MM.1S (cell line): ENCODE measurements at regions not wholly inside any gene's neighbourhood (a gene's known extent, or its start where the extent isn't known, plus 50 kb on each side); places are given as distances from the start of the nearest gene placed in this dataset.

Source experiments
- DNase-seq: peaks from one replicate; pipeline ENCODE4 v3.0.0-alpha.2; 2015
- H2AFZ ChIP-seq: fragments of 300-600 bp; sonication (generic); 2 replicates; pipeline ENCODE4 v1.6.0; 2016; ENCODE audit warnings: antibody characterized with exemption, low read length
- H3F3A ChIP-seq: fragments of 300-600 bp; sonication (generic); 2 replicates; pipeline ENCODE4 v1.6.1; 2016; ENCODE audit warnings: mild to moderate bottlenecking, antibody characterized with exemption, low read length, moderate library complexity, mixed read lengths; ENCODE audit not compliant: insufficient read depth
- H3K27ac ChIP-seq: fragments of 300-600 bp; sonication (generic); 2 replicates; pipeline ENCODE4 v1.5.1; 2016; ENCODE audit warnings: mild to moderate bottlenecking, low read length
- H3K27me3 ChIP-seq: fragments of 300-600 bp; sonication (generic); replicated peaks from 2 replicates; pipeline ENCODE4 v1.6.0; 2016; ENCODE audit warnings: low read length; ENCODE audit not compliant: insufficient read depth
- H3K36me3 ChIP-seq: fragments of 300-600 bp; sonication (generic); replicated peaks from 2 replicates; pipeline ENCODE4 v1.6.1; 2016; ENCODE audit warnings: mild to moderate bottlenecking, low read length, mixed read lengths; ENCODE audit not compliant: insufficient read depth
- H3K4me1 ChIP-seq: fragments of 300-600 bp; sonication (generic); 2 replicates; pipeline ENCODE4 v1.6.1; 2016; ENCODE audit warnings: low read length, mixed read lengths
- H3K4me2 ChIP-seq: fragments of 300-600 bp; sonication (generic); 2 replicates; pipeline ENCODE4 v1.6.0; 2016; ENCODE audit warnings: low read depth, low read length
- H3K4me3 ChIP-seq: fragments of 300-600 bp; sonication (generic); 2 replicates; pipeline ENCODE4 v1.5.1; 2016; ENCODE audit warnings: low read length, mixed read lengths
- H3K79me2 ChIP-seq: fragments of 300-600 bp; sonication (generic); 2 replicates; pipeline ENCODE4 v1.6.1; 2016; ENCODE audit warnings: mixed run types, low read length, mixed read lengths
- H3K9ac ChIP-seq: fragments of 300-600 bp; sonication (generic); 2 replicates; pipeline ENCODE4 v1.6.1; 2016; ENCODE audit warnings: low read length, mixed read lengths
- H3K9me2 ChIP-seq: fragments of 300-600 bp; sonication (generic); replicated peaks from 2 replicates; pipeline ENCODE4 v1.6.1; 2016; ENCODE audit warnings: mild to moderate bottlenecking, low read length, mixed read lengths; ENCODE audit not compliant: insufficient read depth
- H3K9me3 ChIP-seq: fragments of 300-600 bp; sonication (generic); replicated peaks from 2 replicates; pipeline ENCODE4 v1.6.1; 2016; ENCODE audit warnings: mild to moderate bottlenecking, low read length, mixed read lengths; ENCODE audit not compliant: insufficient read depth
- H4K20me1 ChIP-seq: fragments of 300-600 bp; sonication (generic); 2 replicates; pipeline ENCODE4 v1.6.1; 2016; ENCODE audit warnings: mild to moderate bottlenecking, low read length, moderate library complexity, mixed read lengths; ENCODE audit not compliant: insufficient read depth
- EZH2 ChIP-seq: fragments of 300-600 bp; sonication (generic); optimal IDR thresholded peaks from 2 replicates; pipeline ENCODE3; 2017; ENCODE audit warnings: low read depth, mild to moderate bottlenecking, antibody characterized with exemption, low read length, mixed read lengths
- EZH2phosphoT487 ChIP-seq: fragments of 300-600 bp; sonication (generic); IDR thresholded peaks from 2 replicates; pipeline ENCODE4 v1.6.1; 2018; ENCODE audit warnings: antibody characterized with exemption, low read length
- TF ChIP-seq, protein P1 (sequence below): fragments of 300-600 bp; sonication (generic); IDR thresholded peaks from 2 replicates; pipeline ENCODE4 v1.5.1; 2016; ENCODE audit warnings: antibody characterized with exemption, low read length, mixed read lengths

DNA sequence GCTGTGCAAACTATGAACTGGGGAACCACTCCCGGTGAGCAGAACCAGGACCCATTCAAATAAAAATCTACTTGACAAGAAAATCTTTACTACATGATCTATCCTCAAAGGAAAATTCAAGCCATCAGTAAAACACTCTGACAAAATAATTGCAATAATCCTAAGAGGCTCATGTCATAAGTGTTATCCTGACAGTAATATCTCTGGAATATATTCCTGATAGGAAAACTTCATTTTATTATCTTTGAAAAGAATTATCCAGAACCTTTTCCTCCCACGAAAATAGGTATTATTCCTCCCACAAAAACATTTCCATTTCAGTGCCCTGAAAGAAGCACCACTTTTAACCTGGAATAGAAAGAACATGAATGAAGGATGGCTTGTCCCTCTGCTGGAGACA is 357.7 kb upstream of the PCDH7 start:
- no peaks in the 10 kb centered on the region for H3K79me2 ChIP-seq
- no peaks in the 10 kb centered on the region for H3K4me1 ChIP-seq
- H3K9ac ChIP-seq: no peak overlapping the region
- H3K27me3 ChIP-seq: no peaks in the 10 kb centered on the region
- no peaks in the 10 kb centered on the region for H3K9me3 ChIP-seq
- no peak overlapping the region for H2AFZ ChIP-seq
- H3K9me2 ChIP-seq: no peaks in the 10 kb centered on the region
- TF ChIP-seq EZH2 (no peak), EZH2phosphoT487 (no peak)
- TF ChIP-seq, protein P1, sequence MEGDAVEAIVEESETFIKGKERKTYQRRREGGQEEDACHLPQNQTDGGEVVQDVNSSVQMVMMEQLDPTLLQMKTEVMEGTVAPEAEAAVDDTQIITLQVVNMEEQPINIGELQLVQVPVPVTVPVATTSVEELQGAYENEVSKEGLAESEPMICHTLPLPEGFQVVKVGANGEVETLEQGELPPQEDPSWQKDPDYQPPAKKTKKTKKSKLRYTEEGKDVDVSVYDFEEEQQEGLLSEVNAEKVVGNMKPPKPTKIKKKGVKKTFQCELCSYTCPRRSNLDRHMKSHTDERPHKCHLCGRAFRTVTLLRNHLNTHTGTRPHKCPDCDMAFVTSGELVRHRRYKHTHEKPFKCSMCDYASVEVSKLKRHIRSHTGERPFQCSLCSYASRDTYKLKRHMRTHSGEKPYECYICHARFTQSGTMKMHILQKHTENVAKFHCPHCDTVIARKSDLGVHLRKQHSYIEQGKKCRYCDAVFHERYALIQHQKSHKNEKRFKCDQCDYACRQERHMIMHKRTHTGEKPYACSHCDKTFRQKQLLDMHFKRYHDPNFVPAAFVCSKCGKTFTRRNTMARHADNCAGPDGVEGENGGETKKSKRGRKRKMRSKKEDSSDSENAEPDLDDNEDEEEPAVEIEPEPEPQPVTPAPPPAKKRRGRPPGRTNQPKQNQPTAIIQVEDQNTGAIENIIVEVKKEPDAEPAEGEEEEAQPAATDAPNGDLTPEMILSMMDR: no peak
- DNase-seq: no peak
- H4K20me1 ChIP-seq: no peaks in the 10 kb centered on the region
- no peak overlapping the region for H3K27ac ChIP-seq
- no peaks in the 10 kb centered on the region for H3F3A ChIP-seq
- H3K36me3 ChIP-seq: no peaks in the 10 kb centered on the region
- H3K4me3 ChIP-seq: no peak overlapping the region
- H3K4me2 ChIP-seq: no peak overlapping the region

DNA sequence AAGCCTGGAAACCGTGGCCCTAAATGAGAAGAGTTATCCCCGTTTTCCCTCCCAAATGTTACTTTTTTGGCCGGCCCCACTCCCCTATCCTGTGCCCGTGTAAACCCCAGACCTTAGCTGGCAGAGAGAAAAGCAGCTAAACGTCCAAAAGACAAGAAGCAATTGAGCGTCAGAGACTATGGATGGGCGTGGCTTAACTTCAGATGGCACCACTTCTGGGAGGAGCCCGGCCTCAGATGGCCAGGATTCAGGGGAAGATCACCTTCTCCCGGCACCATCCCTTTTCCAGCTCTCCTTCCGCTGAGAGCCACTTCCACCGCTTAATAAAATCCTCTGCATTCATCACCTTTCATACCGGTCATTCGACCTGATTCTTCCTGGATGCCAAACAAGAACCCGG is 350.1 kb upstream of the PCDH7 start:
- Histone ChIP-seq H3K9ac (no peak overlapping the region), H3F3A (no peaks in the 10 kb centered on the region), H4K20me1 (no peaks in the 10 kb centered on the region), H3K27ac (no peak overlapping the region), H3K9me2 (no peaks in the 10 kb centered on the region), H2AFZ (no peak overlapping the region), H3K4me3 (no peak overlapping the region), H3K79me2 (no peaks in the 10 kb centered on the region), H3K27me3 (no peaks in the 10 kb centered on the region), H3K36me3 (no peaks in the 10 kb centered on the region), H3K9me3 (no peaks in the 10 kb centered on the region), H3K4me2 (no peak overlapping the region), H3K4me1 (no peaks in the 10 kb centered on the region)
- DNase-seq: no peak
- TF ChIP-seq EZH2: no peak
- no peak for TF ChIP-seq EZH2phosphoT487
- TF ChIP-seq, protein P1: no peak

DNA sequence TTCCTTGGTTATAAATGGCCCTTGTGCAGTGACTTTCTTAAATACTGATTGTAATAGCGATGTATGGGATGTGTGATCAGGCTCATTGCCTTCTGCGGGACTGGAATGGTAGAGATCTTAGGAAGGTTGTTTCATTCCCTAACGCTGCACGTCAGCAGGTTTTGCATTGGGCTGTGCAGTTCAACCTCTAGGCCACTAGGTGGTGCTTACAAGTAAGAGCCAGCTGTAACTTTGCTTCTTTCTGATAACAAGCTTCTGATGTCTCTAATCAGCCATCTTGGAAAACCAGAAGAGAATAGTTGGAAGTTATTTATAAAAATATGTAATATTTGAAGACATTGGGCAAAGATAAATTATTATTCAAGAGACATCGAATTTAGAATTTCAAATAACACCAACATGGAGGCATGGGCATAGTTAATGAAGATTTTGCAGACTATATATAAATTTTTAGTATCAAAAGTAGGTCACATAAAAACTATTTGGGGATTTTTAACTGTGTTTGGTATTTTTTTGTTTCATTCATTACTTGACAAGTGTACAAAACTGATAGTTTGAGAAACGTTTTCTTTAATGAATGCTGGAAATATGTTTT is 339.7 kb upstream of the PCDH7 start:
- Histone ChIP-seq H3K4me2 (peak overlapping the region; percentile 64; the same call in 1 of the 2 replicates), H3K36me3 (no peaks in the 10 kb centered on the region), H3K79me2 (no peaks in the 10 kb centered on the region), H2AFZ (peak overlapping the region; percentile 37), H3K9me3 (no peaks in the 10 kb centered on the region), H3K27ac (no peak overlapping the region), H4K20me1 (no peaks in the 10 kb centered on the region), H3K4me3 (peak overlapping the region; percentile 40; the same call in 1 of the 2 replicates), H3K4me1 (no peaks in the 10 kb centered on the region; the same call in 1 of the 2 replicates), H3K27me3 (no peaks in the 10 kb centered on the region), H3F3A (no peaks in the 10 kb centered on the region), H3K9me2 (no peaks in the 10 kb centered on the region), H3K9ac (0 out of 2 replicates have a peak overlapping the region, but pooled peaks have one; percentile 7)
- no peak for TF ChIP-seq EZH2
- TF ChIP-seq, protein P1: peak; percentile 96
- DNase-seq: peak; percentile 80
